ENCODE measurements at regions not wholly inside any gene's neighbourhood (a gene's known extent, or its start where the extent isn't known, plus 50 kb on each side); places are given as distances from the start of the nearest gene placed in this dataset.

- no peak for TF ChIP-seq CTCF (IDR thresholded peaks at IDR 0.05)
- no peak for TF ChIP-seq CHD2 (IDR thresholded peaks at IDR 0.05; ENCODE audit: low read length, partially characterized antibody)
- TF ChIP-seq MEF2A (IDR thresholded peaks at IDR 0.05; ENCODE audit: borderline replicate concordance, low read depth), result no peak
- TF ChIP-seq FOXJ3 (CRISPR knock-in tag; IDR thresholded peaks at IDR 0.05), result no peak
- no peak for TF ChIP-seq RAD21 (IDR thresholded peaks at IDR 0.05; ENCODE audit: low read length)
Observed at GRCh38 chr13:59276436-59276835, 887.3 kb downstream of the DIAPH3 start (continued).

DNA sequence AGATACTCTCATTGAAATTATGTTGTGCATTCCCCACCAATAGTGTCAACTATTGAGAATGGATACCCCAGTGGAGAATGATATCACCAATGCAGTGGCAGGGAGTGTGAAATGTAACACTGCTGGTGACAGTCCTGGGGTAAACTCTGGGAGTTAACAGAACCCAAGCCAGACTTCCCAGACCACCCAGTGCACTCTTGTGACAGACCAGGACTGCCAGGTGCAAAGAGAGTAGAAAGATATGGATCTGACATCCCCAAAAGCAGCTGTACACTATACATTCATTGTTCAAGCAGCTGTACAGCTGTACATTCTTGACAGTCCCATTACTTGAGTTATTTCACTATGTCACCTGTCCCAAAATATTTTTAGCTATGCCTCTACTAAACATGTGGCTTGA, 886.6 kb downstream of the DIAPH3 start:
- no peak for DNase-seq
- H3K36me3 ChIP-seq (replicated peaks in 1 of 2; ENCODE audit: control insufficient read depth in 1 of 2, insufficient read depth in 2 of 2, low read length in 1 of 2), result no peaks in the 10 kb centered on the region
- H3F3A ChIP-seq (replicated peaks; ENCODE audit: insufficient read depth), result no peaks in the 10 kb centered on the region
- H2AFZ ChIP-seq (ENCODE audit: low read depth), result no peak overlapping the region
- H3K9me3 ChIP-seq, result no peaks in the 10 kb centered on the region
- H3K9me2 ChIP-seq, result no peaks in the 10 kb centered on the region
- H3K79me2 ChIP-seq (ENCODE audit: insufficient read depth), result no peaks in the 10 kb centered on the region
- ChIA-PET POLR2A (no interaction called here), CTCF (interaction anchor here (0.6 to 1.0 kb wide), 2 partner anchors 8 to 401 kb away, joined by 3 read pairs; no protein-coding TSS in a partner anchor)
- H3K27ac ChIP-seq (ENCODE audit: low read depth in 2 of 2, low read length in 1 of 2), result peak overlapping the region in 1 of 2 experiments; percentile 50; a peak in 2 of 4 replicates
- no peaks in the 10 kb centered on the region for H4K20me1 ChIP-seq (ENCODE audit: insufficient read depth)
- H3K4me2 ChIP-seq, result no peak overlapping the region
- TF ChIP-seq POLR2AphosphoS5 (IDR thresholded peaks at IDR 0.05; ENCODE audit: low read depth, low read length) (no peak), GATA2 (CRISPR knock-in tag; IDR thresholded peaks at IDR 0.05) (peak; percentile 37)
- no peak overlapping the region for H3K4me3 ChIP-seq (ENCODE audit: low read depth in 2 of 2, low read length in 1 of 2)
- no peak overlapping the region for H3K9ac ChIP-seq
- H3K27me3 ChIP-seq (ENCODE audit: insufficient read depth), result no peaks in the 10 kb centered on the region
- peaks cover 0 to 22% of the 10 kb centered on the region in 2 experiments; a peak in 2 of 4 replicates for H3K4me1 ChIP-seq (ENCODE audit: control insufficient read depth in 1 of 2, insufficient read depth in 2 of 2, low read depth in 1 of 2, low read length in 1 of 2)

- Histone ChIP-seq H3F3A (replicated peaks; ENCODE audit: insufficient read depth) (no peaks in the 10 kb centered on the region), H4K20me1 (ENCODE audit: insufficient read depth) (no peaks in the 10 kb centered on the region), H3K79me2 (ENCODE audit: insufficient read depth) (no peaks in the 10 kb centered on the region), H3K9me3 (no peaks in the 10 kb centered on the region), H3K27me3 (ENCODE audit: insufficient read depth) (no peaks in the 10 kb centered on the region), H3K4me2 (no peak overlapping the region), H3K9ac (no peak overlapping the region), H3K4me3 (ENCODE audit: low read depth in 2 of 2, low read length in 1 of 2) (no peak overlapping the region; a peak in 1 of 4 replicates), H2AFZ (ENCODE audit: low read depth) (no peak overlapping the region), H3K27ac (ENCODE audit: low read depth in 2 of 2, low read length in 1 of 2) (peak overlapping the region in 1 of 2 experiments; percentile 98; a peak in 2 of 4 replicates), H3K9me2 (no peaks in the 10 kb centered on the region), H3K4me1 (ENCODE audit: control insufficient read depth in 1 of 2, insufficient read depth in 2 of 2, low read depth in 1 of 2, low read length in 1 of 2) (peaks cover 0 to 24% of the 10 kb centered on the region in 2 experiments; a peak in 2 of 4 replicates), H3K36me3 (replicated peaks in 1 of 2; ENCODE audit: control insufficient read depth in 1 of 2, insufficient read depth in 2 of 2, low read length in 1 of 2) (no peaks in the 10 kb centered on the region)
- CTCF ChIA-PET, result interaction anchor here (1.0 to 1.8 kb wide), 6 partner anchors 15 to 1653 kb away, joined by 3 to 6 read pairs (median 4); no protein-coding TSS in a partner anchor
- POLR2A ChIA-PET, result no interaction called here
- WGBS (ENCODE audit: low lambda C conversion rate), result 26% methylated on average over 2 of the region's 2 CpGs
- peak; percentile 29 for DNase-seq
- TF ChIP-seq CHD2 (IDR thresholded peaks at IDR 0.05; ENCODE audit: low read length, partially characterized antibody) (peak; percentile 53), FOSL2 (IDR thresholded peaks at IDR 0.05; ENCODE audit: borderline replicate concordance, low read depth) (no peak), USF2 (IDR thresholded peaks at IDR 0.05; ENCODE audit: borderline replicate concordance, low read depth, low read length) (no peak), GATA2 (CRISPR knock-in tag; IDR thresholded peaks at IDR 0.05) (peak; percentile 20; the same call in 1 of the 2 replicates), JUND (IDR thresholded peaks at IDR 0.05) (no peak), TAF1 (IDR thresholded peaks at IDR 0.05; ENCODE audit: borderline replicate concordance, low read depth, low read length) (no peak), FOXM1 (IDR thresholded peaks at IDR 0.05; ENCODE audit: low read depth) (no peak), MEF2A (IDR thresholded peaks at IDR 0.05; ENCODE audit: borderline replicate concordance, low read depth) (no peak), EP300 (IDR thresholded peaks at IDR 0.05; ENCODE audit: borderline replicate concordance in 1 of 2, low read depth in 1 of 2, low read length in 1 of 2) (peak in 1 of 2 experiments; percentile 72; a peak in 2 of 4 replicates), NFIC (IDR thresholded peaks at IDR 0.05; ENCODE audit: borderline replicate concordance) (no peak), RCOR1 (IDR thresholded peaks at IDR 0.05; ENCODE audit: low read length) (peak; percentile 62), MXI1 (IDR thresholded peaks at IDR 0.05; ENCODE audit: low read depth, low read length) (0 out of 2 replicates have a peak, but pooled peaks have one; percentile 21), TEAD4 (IDR thresholded peaks at IDR 0.05; ENCODE audit: borderline replicate concordance, insufficient read depth) (no peak), EZH2phosphoT487 (IDR thresholded peaks at IDR 0.05; ENCODE audit: borderline replicate concordance, low read depth) (no peak), RAD21 (IDR thresholded peaks at IDR 0.05; ENCODE audit: low read length) (no peak)
- TF ChIP-seq, protein P1, sequence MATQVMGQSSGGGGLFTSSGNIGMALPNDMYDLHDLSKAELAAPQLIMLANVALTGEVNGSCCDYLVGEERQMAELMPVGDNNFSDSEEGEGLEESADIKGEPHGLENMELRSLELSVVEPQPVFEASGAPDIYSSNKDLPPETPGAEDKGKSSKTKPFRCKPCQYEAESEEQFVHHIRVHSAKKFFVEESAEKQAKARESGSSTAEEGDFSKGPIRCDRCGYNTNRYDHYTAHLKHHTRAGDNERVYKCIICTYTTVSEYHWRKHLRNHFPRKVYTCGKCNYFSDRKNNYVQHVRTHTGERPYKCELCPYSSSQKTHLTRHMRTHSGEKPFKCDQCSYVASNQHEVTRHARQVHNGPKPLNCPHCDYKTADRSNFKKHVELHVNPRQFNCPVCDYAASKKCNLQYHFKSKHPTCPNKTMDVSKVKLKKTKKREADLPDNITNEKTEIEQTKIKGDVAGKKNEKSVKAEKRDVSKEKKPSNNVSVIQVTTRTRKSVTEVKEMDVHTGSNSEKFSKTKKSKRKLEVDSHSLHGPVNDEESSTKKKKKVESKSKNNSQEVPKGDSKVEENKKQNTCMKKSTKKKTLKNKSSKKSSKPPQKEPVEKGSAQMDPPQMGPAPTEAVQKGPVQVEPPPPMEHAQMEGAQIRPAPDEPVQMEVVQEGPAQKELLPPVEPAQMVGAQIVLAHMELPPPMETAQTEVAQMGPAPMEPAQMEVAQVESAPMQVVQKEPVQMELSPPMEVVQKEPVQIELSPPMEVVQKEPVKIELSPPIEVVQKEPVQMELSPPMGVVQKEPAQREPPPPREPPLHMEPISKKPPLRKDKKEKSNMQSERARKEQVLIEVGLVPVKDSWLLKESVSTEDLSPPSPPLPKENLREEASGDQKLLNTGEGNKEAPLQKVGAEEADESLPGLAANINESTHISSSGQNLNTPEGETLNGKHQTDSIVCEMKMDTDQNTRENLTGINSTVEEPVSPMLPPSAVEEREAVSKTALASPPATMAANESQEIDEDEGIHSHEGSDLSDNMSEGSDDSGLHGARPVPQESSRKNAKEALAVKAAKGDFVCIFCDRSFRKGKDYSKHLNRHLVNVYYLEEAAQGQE (IDR thresholded peaks at IDR 0.05; ENCODE audit: low read depth, low read length), result no peak
Observed at GRCh38 chr13:59279028-59279427, 884.7 kb downstream of the DIAPH3 start.
